Panc1 (cell line): ENCODE measurements at regions not wholly inside any gene's neighbourhood (a gene's known extent, or its start where the extent isn't known, plus 50 kb on each side); places are given as distances from the start of the nearest gene placed in this dataset.

ENCODE experiments used
- ATAC-seq: fragments of 200-7000 bp; cut with Tn5 transposase; 2 replicates; pipeline ENCODE4 v1.9.1; 2020; ENCODE audit warnings: mild to moderate bottlenecking, moderate library complexity
- BruUV-seq: library from RNA; stranded (reverse); fragments of 400-500 nt; replicated peaks from 2 replicates; lab custom pipeline; 2021; lab: Mats Ljungman, UMichigan
- CTCF ChIA-PET: fragments of 300-600 bp; sonication (Branson Sonifier 250); formaldehyde crosslinking; loops from one replicate; lab custom pipeline; 2022; ENCODE audit warnings: antibody characterized with exemption; lab: Charles Lee
- POLR2A ChIA-PET: fragments of 300-600 bp; sonication (Branson Sonifier 250); formaldehyde crosslinking; loops from one replicate; lab custom pipeline; 2022; ENCODE audit warnings: antibody characterized with exemption; lab: Charles Lee
- DNase-seq: peaks from one replicate; pipeline ENCODE4 v3.0.0-alpha.2; 2010; ENCODE audit warnings: low read depth, low spot score
- H3K27ac ChIP-seq: 2 replicates; pipeline ENCODE4 v1.5.1; 2011; ENCODE audit warnings: mild to moderate bottlenecking, low read length, inconsistent platforms
- H3K27me3 ChIP-seq: fragments of 200-500 bp; sonication (Bioruptor generic); 2 replicates; pipeline ENCODE4 v1.6.0; 2014; ENCODE audit warnings: low read length, inconsistent platforms; ENCODE audit not compliant: control insufficient read depth, insufficient read depth
- H3K36me3 ChIP-seq: fragments of 200-500 bp; sonication (Bioruptor generic); 2 replicates; pipeline ENCODE4 v1.5.1; 2014; ENCODE audit warnings: inconsistent platforms, mild to moderate bottlenecking, low read length, moderate library complexity; ENCODE audit not compliant: control insufficient read depth, insufficient read depth
- H3K4me1 ChIP-seq: 2 replicates; pipeline ENCODE4 v1.5.1; 2011; ENCODE audit warnings: inconsistent platforms, mild to moderate bottlenecking, low read length, moderate library complexity; ENCODE audit not compliant: control insufficient read depth, insufficient read depth
- H3K4me3 ChIP-seq, 2 experiments: 2 replicates each; pipeline ENCODE4 v1.5.1; 2011 to 2012; ENCODE audit warnings: low read depth in 2 of 2, low read length in 2 of 2, mild to moderate bottlenecking in 2 of 2, inconsistent platforms in 1 of 2, moderate library complexity in 1 of 2
- H3K9me3 ChIP-seq: fragments of 200-500 bp; sonication (Bioruptor generic); 2 replicates; pipeline ENCODE4 v1.5.1; 2014; ENCODE audit warnings: low read depth, mild to moderate bottlenecking, inconsistent platforms, low read length, moderate library complexity; ENCODE audit not compliant: control insufficient read depth, insufficient read depth
- POLR2AphosphoS5 ChIP-seq: IDR thresholded peaks from 2 replicates; pipeline ENCODE4 v1.6.1; 2012; ENCODE audit warnings: mild to moderate bottlenecking, low read depth, low read length, moderate library complexity
- SIN3A ChIP-seq: IDR thresholded peaks from 2 replicates; pipeline ENCODE4 v1.6.1; 2012; ENCODE audit warnings: low read depth, mild to moderate bottlenecking, low read length, moderate library complexity, borderline replicate concordance; ENCODE audit not compliant: insufficient read depth
- TCF7L2 ChIP-seq: IDR thresholded peaks from 2 replicates; pipeline ENCODE4 v1.6.1; 2011; ENCODE audit warnings: mild to moderate bottlenecking, low read depth, low read length, inconsistent platforms
- in situ Hi-C: cut with HindIII; loops from 2 replicates; pipeline ENCODE4 v1.10.0; 2016; ENCODE audit warnings: low sequenced_read_pairs, low pct_unique_long_range_greater_than_20kb
- intact Hi-C: fragments of 100-400 bp; cut with micrococcal nuclease; formaldehyde crosslinking; loops from one replicate; pipeline ENCODE4 v1.10.0; 2022; ENCODE audit not compliant: unreplicated experiment
- TF ChIP-seq, protein P1 (sequence below): fragments of 450-650 bp; IDR thresholded peaks from 2 replicates; pipeline ENCODE4 v1.5.1; 2017; ENCODE audit warnings: mild to moderate bottlenecking
- TF ChIP-seq, protein P2 (sequence below), 2 experiments: IDR thresholded peaks; 2 replicates each; pipeline ENCODE4 v1.6.1; 2011 to 2012; ENCODE audit warnings: low read depth in 2 of 2, control low read depth in 1 of 2, low read length in 1 of 2, mild to moderate bottlenecking in 1 of 2, moderate library complexity in 1 of 2; ENCODE audit not compliant: insufficient read depth in 1 of 2

DNA sequence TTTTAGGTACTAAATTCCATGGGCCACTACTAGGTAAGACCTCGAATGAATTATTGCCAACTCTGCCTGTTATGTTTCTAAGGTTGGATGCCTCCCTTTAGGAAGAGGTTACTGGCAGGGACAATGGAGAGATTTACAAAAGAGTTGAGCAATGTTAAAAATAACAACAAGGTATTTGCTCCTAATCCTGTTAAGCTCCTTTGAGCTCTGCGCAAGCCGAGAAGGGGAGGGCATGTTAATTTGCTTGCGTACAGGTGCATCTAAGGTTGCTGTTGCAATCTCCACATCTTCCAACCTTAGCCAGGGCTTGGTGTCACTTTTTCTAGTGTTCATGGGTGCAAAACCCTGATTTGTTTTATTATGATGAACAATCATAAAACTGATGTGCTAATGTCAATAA lies 161.5 kb upstream of the TPM1 start:
- in situ Hi-C loops = no loop called here
- Histone ChIP-seq H3K27me3 (no peaks in the 10 kb centered on the region), H3K4me1 (no peaks in the 10 kb centered on the region), H3K9me3 (no peaks in the 10 kb centered on the region), H3K36me3 (no peaks in the 10 kb centered on the region), H3K27ac (no peak overlapping the region), H3K4me3 (no peak overlapping the region)
- intact Hi-C loops = no loop called here
- no peak for DNase-seq
- ChIA-PET CTCF (no interaction called here), POLR2A (no interaction called here)
- TF ChIP-seq, protein P1, sequence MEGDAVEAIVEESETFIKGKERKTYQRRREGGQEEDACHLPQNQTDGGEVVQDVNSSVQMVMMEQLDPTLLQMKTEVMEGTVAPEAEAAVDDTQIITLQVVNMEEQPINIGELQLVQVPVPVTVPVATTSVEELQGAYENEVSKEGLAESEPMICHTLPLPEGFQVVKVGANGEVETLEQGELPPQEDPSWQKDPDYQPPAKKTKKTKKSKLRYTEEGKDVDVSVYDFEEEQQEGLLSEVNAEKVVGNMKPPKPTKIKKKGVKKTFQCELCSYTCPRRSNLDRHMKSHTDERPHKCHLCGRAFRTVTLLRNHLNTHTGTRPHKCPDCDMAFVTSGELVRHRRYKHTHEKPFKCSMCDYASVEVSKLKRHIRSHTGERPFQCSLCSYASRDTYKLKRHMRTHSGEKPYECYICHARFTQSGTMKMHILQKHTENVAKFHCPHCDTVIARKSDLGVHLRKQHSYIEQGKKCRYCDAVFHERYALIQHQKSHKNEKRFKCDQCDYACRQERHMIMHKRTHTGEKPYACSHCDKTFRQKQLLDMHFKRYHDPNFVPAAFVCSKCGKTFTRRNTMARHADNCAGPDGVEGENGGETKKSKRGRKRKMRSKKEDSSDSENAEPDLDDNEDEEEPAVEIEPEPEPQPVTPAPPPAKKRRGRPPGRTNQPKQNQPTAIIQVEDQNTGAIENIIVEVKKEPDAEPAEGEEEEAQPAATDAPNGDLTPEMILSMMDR = no peak
- TF ChIP-seq SIN3A (no peak), TCF7L2 (no peak), POLR2AphosphoS5 (no peak)
- TF ChIP-seq, protein P2, sequence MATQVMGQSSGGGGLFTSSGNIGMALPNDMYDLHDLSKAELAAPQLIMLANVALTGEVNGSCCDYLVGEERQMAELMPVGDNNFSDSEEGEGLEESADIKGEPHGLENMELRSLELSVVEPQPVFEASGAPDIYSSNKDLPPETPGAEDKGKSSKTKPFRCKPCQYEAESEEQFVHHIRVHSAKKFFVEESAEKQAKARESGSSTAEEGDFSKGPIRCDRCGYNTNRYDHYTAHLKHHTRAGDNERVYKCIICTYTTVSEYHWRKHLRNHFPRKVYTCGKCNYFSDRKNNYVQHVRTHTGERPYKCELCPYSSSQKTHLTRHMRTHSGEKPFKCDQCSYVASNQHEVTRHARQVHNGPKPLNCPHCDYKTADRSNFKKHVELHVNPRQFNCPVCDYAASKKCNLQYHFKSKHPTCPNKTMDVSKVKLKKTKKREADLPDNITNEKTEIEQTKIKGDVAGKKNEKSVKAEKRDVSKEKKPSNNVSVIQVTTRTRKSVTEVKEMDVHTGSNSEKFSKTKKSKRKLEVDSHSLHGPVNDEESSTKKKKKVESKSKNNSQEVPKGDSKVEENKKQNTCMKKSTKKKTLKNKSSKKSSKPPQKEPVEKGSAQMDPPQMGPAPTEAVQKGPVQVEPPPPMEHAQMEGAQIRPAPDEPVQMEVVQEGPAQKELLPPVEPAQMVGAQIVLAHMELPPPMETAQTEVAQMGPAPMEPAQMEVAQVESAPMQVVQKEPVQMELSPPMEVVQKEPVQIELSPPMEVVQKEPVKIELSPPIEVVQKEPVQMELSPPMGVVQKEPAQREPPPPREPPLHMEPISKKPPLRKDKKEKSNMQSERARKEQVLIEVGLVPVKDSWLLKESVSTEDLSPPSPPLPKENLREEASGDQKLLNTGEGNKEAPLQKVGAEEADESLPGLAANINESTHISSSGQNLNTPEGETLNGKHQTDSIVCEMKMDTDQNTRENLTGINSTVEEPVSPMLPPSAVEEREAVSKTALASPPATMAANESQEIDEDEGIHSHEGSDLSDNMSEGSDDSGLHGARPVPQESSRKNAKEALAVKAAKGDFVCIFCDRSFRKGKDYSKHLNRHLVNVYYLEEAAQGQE (IDR thresholded peaks at IDR 0.05; ENCODE audit: insufficient read depth in 1 of 2, low read depth in 2 of 2, low read length in 1 of 2) = no peak
- no TSS peak for BruUV-seq
- ATAC-seq = no peak

DNA sequence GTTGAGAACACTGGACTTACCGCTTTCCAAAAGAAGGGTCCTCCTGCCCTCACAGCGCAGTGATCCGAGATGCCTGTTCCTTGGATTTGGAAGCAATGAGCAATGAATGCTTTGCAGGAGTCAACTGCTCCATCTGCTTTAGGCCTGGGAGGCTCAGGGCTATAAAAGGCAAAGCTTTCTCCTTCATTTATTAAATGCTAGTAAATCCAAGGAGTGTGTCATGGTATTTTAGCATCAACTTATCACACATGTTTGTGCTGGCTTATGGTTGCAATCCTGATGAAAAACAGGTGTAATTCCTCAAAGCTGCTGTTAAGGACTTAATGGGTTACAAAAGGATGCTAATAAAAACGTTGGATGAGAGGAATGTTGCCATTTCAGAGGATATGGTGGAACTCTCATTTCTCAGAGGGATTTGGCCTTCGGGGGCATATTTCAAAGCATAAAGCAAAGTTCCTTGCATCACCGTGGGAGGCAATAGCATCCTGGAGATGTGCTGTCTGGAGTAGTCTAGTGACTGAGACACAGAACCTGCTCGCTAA lies 158.5 kb upstream of the TPM1 start:
- ATAC-seq (no peak), DNase-seq (no peak)
- no TSS peak for BruUV-seq
- TF ChIP-seq SIN3A (no peak), POLR2AphosphoS5 (no peak), TCF7L2 (no peak)
- TF ChIP-seq, protein P1 = no peak
- TF ChIP-seq, protein P2 (IDR thresholded peaks at IDR 0.05; ENCODE audit: insufficient read depth in 1 of 2, low read depth in 2 of 2, low read length in 1 of 2) = no peak
- in situ Hi-C loops (no loop called here), intact Hi-C loops (no loop called here)
- Histone ChIP-seq H3K27ac (no peak overlapping the region), H3K4me3 (no peak overlapping the region), H3K9me3 (no peaks in the 10 kb centered on the region), H3K4me1 (peaks cover 18% of the 10 kb centered on the region), H3K36me3 (no peaks in the 10 kb centered on the region), H3K27me3 (no peaks in the 10 kb centered on the region)
- ChIA-PET POLR2A (interaction anchor here (0.9 kb wide), 1 partner anchor 28 kb away, joined by 3 read pairs; no protein-coding TSS in a partner anchor), CTCF (no interaction called here)
